Neural progenitor cell (in vitro differentiated cells): ENCODE measurements at regions not wholly inside any gene's neighbourhood (a gene's known extent, or its start where the extent isn't known, plus 50 kb on each side); places are given as distances from the start of the nearest gene placed in this dataset.

Experiments
- EZH2 ChIP-seq: fragments of 200-600 bp; sonication (generic); IDR thresholded peaks from 2 replicates; pipeline ENCODE4 v1.6.1; 2017; ENCODE audit warnings: antibody characterized with exemption, mild to moderate bottlenecking, moderate library complexity
- EZH2phosphoT487 ChIP-seq: fragments of 200-600 bp; sonication (generic); IDR thresholded peaks from 2 replicates; pipeline ENCODE4 v1.6.1; 2017; ENCODE audit warnings: antibody characterized with exemption
- TF ChIP-seq, protein P1 (sequence below): fragments of 200-600 bp; sonication (generic); IDR thresholded peaks from 2 replicates; pipeline ENCODE4 v1.5.1; 2017; ENCODE audit warnings: antibody characterized with exemption, mild to moderate bottlenecking

DNA sequence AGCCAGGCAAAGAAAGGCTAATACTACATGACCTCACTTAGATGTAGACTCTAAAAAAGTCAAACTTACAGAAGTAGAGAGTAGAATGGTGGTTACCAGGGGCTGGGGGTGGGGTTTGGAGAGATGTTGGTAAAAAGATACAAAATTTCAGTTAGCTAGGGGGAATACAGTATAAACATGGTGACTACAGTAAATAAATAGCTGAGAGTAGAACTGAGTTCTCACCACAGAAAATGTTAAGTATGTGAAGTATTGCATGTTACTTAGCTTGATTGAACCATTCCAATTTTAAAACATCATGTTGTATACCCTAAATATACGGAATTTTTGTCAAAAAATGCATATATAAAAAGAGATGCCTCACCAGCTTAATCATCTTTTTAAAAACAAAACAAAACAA, 67.5 kb upstream of the DOCK9 start:
- TF ChIP-seq, protein P1, sequence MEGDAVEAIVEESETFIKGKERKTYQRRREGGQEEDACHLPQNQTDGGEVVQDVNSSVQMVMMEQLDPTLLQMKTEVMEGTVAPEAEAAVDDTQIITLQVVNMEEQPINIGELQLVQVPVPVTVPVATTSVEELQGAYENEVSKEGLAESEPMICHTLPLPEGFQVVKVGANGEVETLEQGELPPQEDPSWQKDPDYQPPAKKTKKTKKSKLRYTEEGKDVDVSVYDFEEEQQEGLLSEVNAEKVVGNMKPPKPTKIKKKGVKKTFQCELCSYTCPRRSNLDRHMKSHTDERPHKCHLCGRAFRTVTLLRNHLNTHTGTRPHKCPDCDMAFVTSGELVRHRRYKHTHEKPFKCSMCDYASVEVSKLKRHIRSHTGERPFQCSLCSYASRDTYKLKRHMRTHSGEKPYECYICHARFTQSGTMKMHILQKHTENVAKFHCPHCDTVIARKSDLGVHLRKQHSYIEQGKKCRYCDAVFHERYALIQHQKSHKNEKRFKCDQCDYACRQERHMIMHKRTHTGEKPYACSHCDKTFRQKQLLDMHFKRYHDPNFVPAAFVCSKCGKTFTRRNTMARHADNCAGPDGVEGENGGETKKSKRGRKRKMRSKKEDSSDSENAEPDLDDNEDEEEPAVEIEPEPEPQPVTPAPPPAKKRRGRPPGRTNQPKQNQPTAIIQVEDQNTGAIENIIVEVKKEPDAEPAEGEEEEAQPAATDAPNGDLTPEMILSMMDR: no peak
- no peak for TF ChIP-seq EZH2
- TF ChIP-seq EZH2phosphoT487: no peak
